WTC11 (cell line): ENCODE measurements at regions not wholly inside any gene's neighbourhood (a gene's known extent, or its start where the extent isn't known, plus 50 kb on each side); places are given as distances from the start of the nearest gene placed in this dataset.

Source experiments
- ATAC-seq: fragments of 200-7000 bp; cut with Tn5 transposase; 2 replicates; pipeline ENCODE4 v1.10.0; 2021; ENCODE audit warnings: mild to moderate bottlenecking, moderate library complexity
- CTCF ChIA-PET: fragments of 300-600 bp; sonication (Branson Sonifier 250); formaldehyde crosslinking; loops from one replicate; lab custom pipeline; 2021; ENCODE audit warnings: antibody characterized with exemption; lab: Charles Lee
- POLR2A ChIA-PET: fragments of 350-600 bp; sonication (Branson Sonifier 250); formaldehyde crosslinking; loops from one replicate; lab custom pipeline; 2021; ENCODE audit warnings: antibody characterized with exemption; lab: Charles Lee
- DNase-seq: peaks from one replicate; pipeline ENCODE4 v3.0.0; 2021; ENCODE audit warnings: low spot score
- H3K27ac Mint-ChIP-seq: 2 replicates; pipeline ENCODE4 v1.8.0; 2021; ENCODE audit warnings: mixed read lengths
- H3K27me3 Mint-ChIP-seq: 2 replicates; pipeline ENCODE4 v1.8.0; 2021; ENCODE audit warnings: low read depth, mild to moderate bottlenecking, moderate library complexity, mixed read lengths
- H3K36me3 Mint-ChIP-seq: 2 replicates; pipeline ENCODE4 v1.8.0; 2021; ENCODE audit warnings: mixed read lengths
- H3K4me1 Mint-ChIP-seq: 2 replicates; pipeline ENCODE4 v1.8.0; 2022; ENCODE audit warnings: mixed read lengths
- H3K4me3 Mint-ChIP-seq: 2 replicates; pipeline ENCODE4 v1.8.0; 2021; ENCODE audit warnings: mild to moderate bottlenecking, moderate library complexity, mixed read lengths
- H3K9me3 Mint-ChIP-seq: 2 replicates; pipeline ENCODE4 v1.8.0; 2021; ENCODE audit warnings: mixed read lengths
- ATF1 ChIP-seq: sonication (generic); formaldehyde crosslinking; IDR thresholded peaks from 2 replicates; pipeline ENCODE4 v1.8.1; 2023; ENCODE audit warnings: mild to moderate bottlenecking, moderate library complexity, missing genetic modification reagents
- CREM ChIP-seq: sonication (generic); formaldehyde crosslinking; IDR thresholded peaks from 2 replicates; pipeline ENCODE4 v1.8.1; 2022; ENCODE audit warnings: mild to moderate bottlenecking, missing genetic modification reagents, moderate library complexity
- ESRRA ChIP-seq: sonication (generic); formaldehyde crosslinking; IDR thresholded peaks from 2 replicates; pipeline ENCODE4 v1.8.1; 2022; ENCODE audit warnings: mild to moderate bottlenecking, missing genetic modification reagents, borderline replicate concordance
- ETV6 ChIP-seq: sonication (generic); formaldehyde crosslinking; IDR thresholded peaks from 2 replicates; pipeline ENCODE4 v1.8.1; 2022; ENCODE audit warnings: mild to moderate bottlenecking, missing genetic modification reagents
- FOXJ3 ChIP-seq: sonication (generic); formaldehyde crosslinking; IDR thresholded peaks from 2 replicates; pipeline ENCODE4 v1.9.0; 2021; ENCODE audit warnings: missing genetic modification reagents, mild to moderate bottlenecking, borderline replicate concordance
- GABPB1 ChIP-seq: sonication (generic); formaldehyde crosslinking; IDR thresholded peaks from 2 replicates; pipeline ENCODE4 v1.8.1; 2023; ENCODE audit warnings: mild to moderate bottlenecking, missing genetic modification reagents
- IRF2 ChIP-seq: sonication (generic); formaldehyde crosslinking; IDR thresholded peaks from 2 replicates; pipeline ENCODE4 v1.8.0; 2022; ENCODE audit warnings: low read depth, missing genetic modification reagents, borderline replicate concordance
- JAZF1 ChIP-seq: fragments of 250-450 bp; sonication (Bioruptor Pico); IDR thresholded peaks from 2 replicates; pipeline ENCODE4 v1.9.0; 2021; ENCODE audit warnings: moderate library complexity, mild to moderate bottlenecking, inconsistent platforms
- MAX ChIP-seq: sonication (generic); formaldehyde crosslinking; IDR thresholded peaks from 2 replicates; pipeline ENCODE4 v1.8.0; 2022; ENCODE audit warnings: mild to moderate bottlenecking, missing genetic modification reagents
- NFE2L1 ChIP-seq: sonication (generic); formaldehyde crosslinking; IDR thresholded peaks from 2 replicates; pipeline ENCODE4 v1.8.1; 2023; ENCODE audit warnings: missing genetic modification reagents
- NFYB ChIP-seq: sonication (generic); formaldehyde crosslinking; conservative IDR thresholded peaks from 2 replicates; pipeline ENCODE4 v1.8.0; 2022; ENCODE audit warnings: low read depth, missing genetic modification reagents
- NR2C2 ChIP-seq: sonication (generic); formaldehyde crosslinking; IDR thresholded peaks from 2 replicates; pipeline ENCODE4 v1.8.0; 2022; ENCODE audit warnings: mild to moderate bottlenecking, missing genetic modification reagents
- PRRX2 ChIP-seq: fragments of 250-450 bp; sonication (Bioruptor Pico); IDR thresholded peaks from 2 replicates; pipeline ENCODE4 v1.8.0; 2021; ENCODE audit warnings: mild to moderate bottlenecking
- RELA ChIP-seq: sonication (generic); formaldehyde crosslinking; IDR thresholded peaks from 2 replicates; pipeline ENCODE4 v1.8.1; 2022; ENCODE audit warnings: missing genetic modification reagents, mild to moderate bottlenecking, borderline replicate concordance
- SMAD4 ChIP-seq: sonication (generic); formaldehyde crosslinking; IDR thresholded peaks from 2 replicates; pipeline ENCODE4 v1.8.0; 2022; ENCODE audit warnings: mild to moderate bottlenecking, missing genetic modification reagents
- SOX15 ChIP-seq: fragments of 250-450 bp; sonication (Bioruptor Pico); IDR thresholded peaks from 2 replicates; pipeline ENCODE4 v1.9.0; 2021; ENCODE audit warnings: mild to moderate bottlenecking
- SP1 ChIP-seq: sonication (generic); formaldehyde crosslinking; conservative IDR thresholded peaks from 2 replicates; pipeline ENCODE4 v1.8.1; 2022; ENCODE audit warnings: missing genetic modification reagents
- TEAD4 ChIP-seq: sonication (generic); formaldehyde crosslinking; IDR thresholded peaks from 2 replicates; pipeline ENCODE4 v1.8.0; 2022; ENCODE audit warnings: mild to moderate bottlenecking, missing genetic modification reagents
- ZNF219 ChIP-seq: sonication (generic); formaldehyde crosslinking; IDR thresholded peaks from 2 replicates; pipeline ENCODE4 v1.8.0; 2023; ENCODE audit warnings: missing genetic modification reagents, mild to moderate bottlenecking, borderline replicate concordance
- ZNF416 ChIP-seq: fragments of 250-450 bp; sonication (Bioruptor Pico); IDR thresholded peaks from 2 replicates; pipeline ENCODE4 v1.9.0; 2021; ENCODE audit warnings: mild to moderate bottlenecking, inconsistent platforms
- ZNF425 ChIP-seq: fragments of 250-450 bp; sonication (Bioruptor Pico); conservative IDR thresholded peaks from 2 replicates; pipeline ENCODE4 v1.9.0; 2021; ENCODE audit warnings: mild to moderate bottlenecking
- ZNF671 ChIP-seq: fragments of 250-450 bp; sonication (Bioruptor Pico); IDR thresholded peaks from 2 replicates; pipeline ENCODE4 v1.8.0; 2021; ENCODE audit warnings: mild to moderate bottlenecking
- TF ChIP-seq, protein P1 (sequence below): sonication (generic); formaldehyde crosslinking; IDR thresholded peaks from 2 replicates; pipeline ENCODE4 v1.8.0; 2023; ENCODE audit warnings: missing genetic modification reagents, mild to moderate bottlenecking, borderline replicate concordance
- TF ChIP-seq, protein P2 (sequence below): sonication (generic); formaldehyde crosslinking; conservative IDR thresholded peaks from 2 replicates; pipeline ENCODE4 v1.8.1; 2023; ENCODE audit warnings: mild to moderate bottlenecking, low read depth, missing genetic modification reagents, moderate library complexity
- TF ChIP-seq, protein P3 (sequence below): sonication (generic); formaldehyde crosslinking; IDR thresholded peaks from 2 replicates; pipeline ENCODE4 v1.8.1; 2022; ENCODE audit warnings: low read depth, mild to moderate bottlenecking, moderate library complexity, missing genetic modification reagents, borderline replicate concordance

- ChIA-PET CTCF (no interaction called here), POLR2A (no interaction called here)
- no peak for DNase-seq
- 0 out of 2 replicates have a peak, but pooled peaks cover 3% of the 10 kb centered on the region for H3K9me3 Mint-ChIP-seq
- no peak for ATAC-seq
- H3K36me3 Mint-ChIP-seq, result no peaks in the 10 kb centered on the region
- H3K27ac Mint-ChIP-seq, result no peak overlapping the region
- TF ChIP-seq IRF2 (CRISPR knock-in tag) (no peak), ZNF416 (no peak), FOXJ3 (CRISPR knock-in tag) (no peak), RELA (CRISPR knock-in tag) (no peak), NR2C2 (CRISPR knock-in tag) (no peak), CREM (CRISPR knock-in tag) (no peak), ATF1 (CRISPR knock-in tag) (no peak), ETV6 (CRISPR knock-in tag) (no peak), ZNF219 (CRISPR knock-in tag) (no peak), PRRX2 (CRISPR knock-in tag) (no peak), ESRRA (CRISPR knock-in tag) (no peak), GABPB1 (CRISPR knock-in tag) (no peak)
- TF ChIP-seq, protein P1, sequence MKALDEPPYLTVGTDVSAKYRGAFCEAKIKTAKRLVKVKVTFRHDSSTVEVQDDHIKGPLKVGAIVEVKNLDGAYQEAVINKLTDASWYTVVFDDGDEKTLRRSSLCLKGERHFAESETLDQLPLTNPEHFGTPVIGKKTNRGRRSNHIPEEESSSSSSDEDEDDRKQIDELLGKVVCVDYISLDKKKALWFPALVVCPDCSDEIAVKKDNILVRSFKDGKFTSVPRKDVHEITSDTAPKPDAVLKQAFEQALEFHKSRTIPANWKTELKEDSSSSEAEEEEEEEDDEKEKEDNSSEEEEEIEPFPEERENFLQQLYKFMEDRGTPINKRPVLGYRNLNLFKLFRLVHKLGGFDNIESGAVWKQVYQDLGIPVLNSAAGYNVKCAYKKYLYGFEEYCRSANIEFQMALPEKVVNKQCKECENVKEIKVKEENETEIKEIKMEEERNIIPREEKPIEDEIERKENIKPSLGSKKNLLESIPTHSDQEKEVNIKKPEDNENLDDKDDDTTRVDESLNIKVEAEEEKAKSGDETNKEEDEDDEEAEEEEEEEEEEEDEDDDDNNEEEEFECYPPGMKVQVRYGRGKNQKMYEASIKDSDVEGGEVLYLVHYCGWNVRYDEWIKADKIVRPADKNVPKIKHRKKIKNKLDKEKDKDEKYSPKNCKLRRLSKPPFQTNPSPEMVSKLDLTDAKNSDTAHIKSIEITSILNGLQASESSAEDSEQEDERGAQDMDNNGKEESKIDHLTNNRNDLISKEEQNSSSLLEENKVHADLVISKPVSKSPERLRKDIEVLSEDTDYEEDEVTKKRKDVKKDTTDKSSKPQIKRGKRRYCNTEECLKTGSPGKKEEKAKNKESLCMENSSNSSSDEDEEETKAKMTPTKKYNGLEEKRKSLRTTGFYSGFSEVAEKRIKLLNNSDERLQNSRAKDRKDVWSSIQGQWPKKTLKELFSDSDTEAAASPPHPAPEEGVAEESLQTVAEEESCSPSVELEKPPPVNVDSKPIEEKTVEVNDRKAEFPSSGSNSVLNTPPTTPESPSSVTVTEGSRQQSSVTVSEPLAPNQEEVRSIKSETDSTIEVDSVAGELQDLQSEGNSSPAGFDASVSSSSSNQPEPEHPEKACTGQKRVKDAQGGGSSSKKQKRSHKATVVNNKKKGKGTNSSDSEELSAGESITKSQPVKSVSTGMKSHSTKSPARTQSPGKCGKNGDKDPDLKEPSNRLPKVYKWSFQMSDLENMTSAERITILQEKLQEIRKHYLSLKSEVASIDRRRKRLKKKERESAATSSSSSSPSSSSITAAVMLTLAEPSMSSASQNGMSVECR (CRISPR knock-in tag), result no peak
- TF ChIP-seq, protein P2, sequence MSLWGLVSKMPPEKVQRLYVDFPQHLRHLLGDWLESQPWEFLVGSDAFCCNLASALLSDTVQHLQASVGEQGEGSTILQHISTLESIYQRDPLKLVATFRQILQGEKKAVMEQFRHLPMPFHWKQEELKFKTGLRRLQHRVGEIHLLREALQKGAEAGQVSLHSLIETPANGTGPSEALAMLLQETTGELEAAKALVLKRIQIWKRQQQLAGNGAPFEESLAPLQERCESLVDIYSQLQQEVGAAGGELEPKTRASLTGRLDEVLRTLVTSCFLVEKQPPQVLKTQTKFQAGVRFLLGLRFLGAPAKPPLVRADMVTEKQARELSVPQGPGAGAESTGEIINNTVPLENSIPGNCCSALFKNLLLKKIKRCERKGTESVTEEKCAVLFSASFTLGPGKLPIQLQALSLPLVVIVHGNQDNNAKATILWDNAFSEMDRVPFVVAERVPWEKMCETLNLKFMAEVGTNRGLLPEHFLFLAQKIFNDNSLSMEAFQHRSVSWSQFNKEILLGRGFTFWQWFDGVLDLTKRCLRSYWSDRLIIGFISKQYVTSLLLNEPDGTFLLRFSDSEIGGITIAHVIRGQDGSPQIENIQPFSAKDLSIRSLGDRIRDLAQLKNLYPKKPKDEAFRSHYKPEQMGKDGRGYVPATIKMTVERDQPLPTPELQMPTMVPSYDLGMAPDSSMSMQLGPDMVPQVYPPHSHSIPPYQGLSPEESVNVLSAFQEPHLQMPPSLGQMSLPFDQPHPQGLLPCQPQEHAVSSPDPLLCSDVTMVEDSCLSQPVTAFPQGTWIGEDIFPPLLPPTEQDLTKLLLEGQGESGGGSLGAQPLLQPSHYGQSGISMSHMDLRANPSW (CRISPR knock-in tag), result no peak
- TF ChIP-seq, protein P3, sequence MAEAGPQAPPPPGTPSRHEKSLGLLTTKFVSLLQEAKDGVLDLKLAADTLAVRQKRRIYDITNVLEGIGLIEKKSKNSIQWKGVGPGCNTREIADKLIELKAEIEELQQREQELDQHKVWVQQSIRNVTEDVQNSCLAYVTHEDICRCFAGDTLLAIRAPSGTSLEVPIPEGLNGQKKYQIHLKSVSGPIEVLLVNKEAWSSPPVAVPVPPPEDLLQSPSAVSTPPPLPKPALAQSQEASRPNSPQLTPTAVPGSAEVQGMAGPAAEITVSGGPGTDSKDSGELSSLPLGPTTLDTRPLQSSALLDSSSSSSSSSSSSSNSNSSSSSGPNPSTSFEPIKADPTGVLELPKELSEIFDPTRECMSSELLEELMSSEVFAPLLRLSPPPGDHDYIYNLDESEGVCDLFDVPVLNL (CRISPR knock-in tag), result no peak
- no peaks in the 10 kb centered on the region for H3K27me3 Mint-ChIP-seq
- H3K4me3 Mint-ChIP-seq, result no peak overlapping the region
- no peaks in the 10 kb centered on the region for H3K4me1 Mint-ChIP-seq
Observed at GRCh38 chr17:33481652-33482051, 188.6 kb upstream of the ASIC2 start.

DNA sequence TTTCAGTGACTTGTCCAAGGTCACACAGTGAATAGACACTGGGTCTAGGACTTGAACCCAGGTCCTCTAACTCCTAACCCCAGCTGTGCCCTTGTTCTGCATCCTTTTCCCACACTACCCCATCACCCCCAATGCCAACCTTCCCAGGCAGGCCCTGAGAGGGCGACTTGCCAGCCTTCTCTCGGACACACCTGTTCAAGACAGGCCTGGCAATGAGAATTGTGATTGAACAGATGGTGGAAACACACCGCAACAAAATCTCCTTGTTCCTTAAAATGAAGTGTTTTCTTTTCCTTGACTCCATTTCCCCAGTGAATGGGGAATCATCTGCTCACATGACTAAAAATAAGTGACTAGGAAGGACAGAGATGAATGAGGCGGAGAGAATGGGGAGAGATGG, 189.5 kb upstream of the ASIC2 start:
- POLR2A ChIA-PET, result no interaction called here

More for the DNA sequence above, 189.5 kb upstream of the ASIC2 start:
- H3K27ac Mint-ChIP-seq, result no peak overlapping the region
- H3K27me3 Mint-ChIP-seq, result no peaks in the 10 kb centered on the region
- no peak for DNase-seq
- no peak for ATAC-seq
- no peaks in the 10 kb centered on the region for H3K36me3 Mint-ChIP-seq
- no peaks in the 10 kb centered on the region for H3K4me1 Mint-ChIP-seq
- 0 out of 2 replicates have a peak, but pooled peaks cover 3% of the 10 kb centered on the region for H3K9me3 Mint-ChIP-seq
- TF ChIP-seq ZNF671 (CRISPR knock-in tag), result no peak
- no peak for TF ChIP-seq SP1 (CRISPR knock-in tag)
- TF ChIP-seq SOX15, result no peak
- TF ChIP-seq NFYB (CRISPR knock-in tag), result no peak
- no peak for TF ChIP-seq FOXJ3 (CRISPR knock-in tag)
- no peak for TF ChIP-seq MAX
- TF ChIP-seq NFE2L1, result no peak
- TF ChIP-seq JAZF1 (CRISPR knock-in tag), result no peak
- TF ChIP-seq TEAD4 (CRISPR knock-in tag), result no peak
- TF ChIP-seq ZNF425 (CRISPR knock-in tag), result no peak
- no peak for TF ChIP-seq SMAD4 (CRISPR knock-in tag)
- CTCF ChIA-PET, result no interaction called here
- no peak overlapping the region for H3K4me3 Mint-ChIP-seq
